ENCODE measurements at regions not wholly inside any gene's neighbourhood (a gene's known extent, or its start where the extent isn't known, plus 50 kb on each side); places are given as distances from the start of the nearest gene placed in this dataset.

- Histone ChIP-seq H3K27me3 (replicated peaks in 1 of 7) (no peaks in the 10 kb centered on the region), H3K9me3 (no peaks in the 10 kb centered on the region), H3K4me3 (no peak overlapping the region), H3K4me1 (no peaks in the 10 kb centered on the region), H3K27ac (no peak overlapping the region), H3K36me3 (no peaks in the 10 kb centered on the region)
- no peak for TF ChIP-seq POLR2A (IDR thresholded peaks at IDR 0.05)
- no peak for TF ChIP-seq POLR2AphosphoS5 (IDR thresholded peaks at IDR 0.05)
- intact Hi-C loops (cut with DNase I; ENCODE audit: low total_unique reads): no loop called here
- no peak for DNase-seq
- 74 to 90% (median 82%) methylated on average over 3 of the region's 3 CpGs for WGBS, 5 donors
Observed at GRCh38 chr7:41536122-41536872, 166.6 kb downstream of the INHBA start.

- Histone ChIP-seq H3K4me1 (no peaks in the 10 kb centered on the region), H3K27ac (no peak overlapping the region), H3K27me3 (replicated peaks in 1 of 7) (no peaks in the 10 kb centered on the region), H3K36me3 (no peaks in the 10 kb centered on the region), H3K9me3 (peaks cover 0 to under 1% (median 0%) of the 10 kb centered on the region in 8 donors), H3K4me3 (no peak overlapping the region)
- intact Hi-C loops (cut with DNase I; ENCODE audit: low total_unique reads): no loop called here
- DNase-seq: no peak
- WGBS, 5 donors: 83 to 89% (median 88%) methylated on average over 5 to 6 of the region's 6 CpGs
- TF ChIP-seq POLR2A (IDR thresholded peaks at IDR 0.05) (no peak), CTCF (IDR thresholded peaks at IDR 0.05 in 8 of 11, conservative IDR thresholded peaks at IDR 0.05 in 3 of 11) (no peak), POLR2AphosphoS5 (IDR thresholded peaks at IDR 0.05) (no peak)
Observed at GRCh38 chr7:41529831-41530230, 173.1 kb downstream of the INHBA start.

GRCh38 chr7:41524876-41525275, 178.0 kb downstream of the INHBA start:
- intact Hi-C loops (cut with DNase I; ENCODE audit: low total_unique reads): no loop called here
- no peak overlapping the region for H3K27ac ChIP-seq
- no peaks in the 10 kb centered on the region for H3K27me3 ChIP-seq (replicated peaks in 1 of 7)
- H3K4me3 ChIP-seq: no peak overlapping the region
- 44 to 57% (median 49%) methylated on average over 4 of the region's 4 CpGs for WGBS, 5 donors
- no peaks in the 10 kb centered on the region for H3K4me1 ChIP-seq
- no peak for DNase-seq
- H3K9me3 ChIP-seq: peaks cover 0 to 29% (median 25%) of the 10 kb centered on the region in 8 donors
- no peaks in the 10 kb centered on the region for H3K36me3 ChIP-seq
- TF ChIP-seq CTCF (IDR thresholded peaks at IDR 0.05 in 8 of 11, conservative IDR thresholded peaks at IDR 0.05 in 3 of 11): no peak
- TF ChIP-seq POLR2A (IDR thresholded peaks at IDR 0.05): no peak
- TF ChIP-seq POLR2AphosphoS5 (IDR thresholded peaks at IDR 0.05): no peak

GRCh38 chr7:41520445-41520844, 182.4 kb downstream of the INHBA start:
- no peaks in the 10 kb centered on the region for H3K4me1 ChIP-seq
- no peak overlapping the region for H3K4me3 ChIP-seq
- H3K27ac ChIP-seq: no peak overlapping the region
- TF ChIP-seq POLR2AphosphoS5 (IDR thresholded peaks at IDR 0.05): no peak
- no peak for TF ChIP-seq CTCF (IDR thresholded peaks at IDR 0.05 in 8 of 11, conservative IDR thresholded peaks at IDR 0.05 in 3 of 11)
- no peak for TF ChIP-seq POLR2A (IDR thresholded peaks at IDR 0.05)
- H3K9me3 ChIP-seq: peaks cover 0 to 38% (median 28%) of the 10 kb centered on the region in 8 donors
- 88 to 93% (median 90%) methylated on average over 7 of the region's 7 CpGs for WGBS, 5 donors
- H3K36me3 ChIP-seq: no peaks in the 10 kb centered on the region
- DNase-seq: no peak
- intact Hi-C loops (cut with DNase I; ENCODE audit: low total_unique reads): no loop called here
- H3K27me3 ChIP-seq (replicated peaks in 1 of 7): no peaks in the 10 kb centered on the region
